COLO829 (cell line): ENCODE measurements at regions not wholly inside any gene's neighbourhood (a gene's known extent, or its start where the extent isn't known, plus 50 kb on each side); places are given as distances from the start of the nearest gene placed in this dataset.
"Not testable (repeated sequence)": the region's sequence is repeated elsewhere in the genome, so short reads cannot be mapped to it uniquely, and the experiment has no call there.

ENCODE experiments used
- DNase-seq: peaks from one replicate; pipeline ENCODE4 v3.0.0; 2012; ENCODE audit warnings: low spot score

DNA sequence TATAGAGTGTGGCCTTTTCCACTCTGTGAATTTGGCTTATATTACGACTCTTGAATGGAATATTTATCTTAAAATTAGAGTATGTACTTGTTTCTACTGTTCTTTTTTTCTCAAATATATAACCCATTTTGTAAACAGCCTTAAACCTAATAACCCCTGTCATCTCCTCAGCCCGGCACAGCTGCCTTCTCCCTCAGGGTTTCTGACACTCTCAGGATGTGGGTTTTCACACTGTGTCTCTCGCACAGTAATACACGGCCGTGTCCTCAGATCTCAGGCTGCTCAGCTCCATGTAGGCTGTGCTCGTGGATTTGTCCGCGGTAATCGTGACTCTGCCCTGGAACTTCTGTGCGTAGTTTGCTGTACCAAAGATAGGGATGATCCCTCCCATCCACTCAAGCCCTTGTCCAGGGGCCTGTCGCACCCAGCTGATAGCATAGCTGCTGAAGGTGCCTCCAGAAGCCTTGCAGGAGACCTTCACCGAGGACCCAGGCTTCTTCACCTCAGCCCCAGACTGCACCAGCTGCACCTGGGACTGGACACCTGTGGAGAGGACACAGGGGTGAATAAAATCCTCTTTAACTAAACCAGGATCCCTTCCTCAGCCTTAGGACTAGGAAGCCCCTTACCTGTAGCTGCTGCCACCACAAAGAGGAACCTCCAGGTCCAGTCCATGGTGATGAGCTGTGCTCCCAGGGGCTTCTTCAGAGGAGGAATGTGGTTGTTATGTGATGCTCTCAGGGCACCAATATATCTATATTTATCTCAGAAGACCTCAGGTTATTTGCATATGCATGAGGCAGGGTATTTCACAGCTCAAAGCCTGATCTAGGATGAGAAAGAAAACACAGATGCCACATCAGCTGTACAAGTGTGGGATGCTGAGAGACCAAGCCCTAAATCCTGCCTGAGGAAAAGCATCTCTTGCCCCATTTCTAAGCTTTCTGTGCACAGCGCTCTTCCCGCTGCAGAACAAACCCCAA lies 1188.4 kb downstream of the TMEM121 start:
- not testable (repeated sequence) for DNase-seq

DNA sequence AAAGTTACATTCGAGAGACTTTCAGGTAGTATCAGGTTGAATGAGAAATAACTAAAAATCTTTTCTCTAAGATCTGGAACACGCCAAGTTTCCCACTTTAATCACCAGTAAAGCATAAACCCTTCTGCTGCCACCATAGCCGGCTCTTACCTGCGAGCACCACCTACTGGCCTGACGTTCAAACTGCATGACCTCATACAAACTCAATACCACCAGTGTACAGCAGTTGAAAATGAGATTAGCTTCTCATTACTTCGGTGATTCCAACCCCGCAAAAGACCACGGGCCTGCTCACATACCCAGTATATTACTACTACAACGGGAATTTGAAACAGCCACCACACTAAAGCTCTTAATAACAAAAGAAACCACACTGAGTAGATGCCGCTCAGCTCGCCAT lies 1191.2 kb downstream of the TMEM121 start:
- not testable (repeated sequence) for DNase-seq

DNA sequence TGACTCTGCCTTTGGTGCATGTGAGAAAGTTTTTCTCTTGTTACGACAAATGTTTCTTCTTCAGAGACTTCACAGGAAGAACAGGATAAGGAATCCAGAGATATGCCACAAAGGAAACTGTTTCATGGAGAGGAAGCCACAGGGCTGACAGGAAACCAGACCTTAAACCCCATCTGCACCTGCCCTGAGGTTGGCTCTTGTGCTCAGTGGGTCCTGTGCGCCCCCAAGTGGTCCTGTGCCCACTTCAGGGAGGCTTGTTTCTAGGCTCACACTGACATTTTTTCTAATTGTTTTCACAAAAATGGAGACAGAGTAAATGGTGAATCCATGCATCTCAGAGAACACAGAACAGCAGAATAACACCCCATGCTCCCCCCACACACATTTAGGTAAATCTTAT lies 1193.5 kb downstream of the TMEM121 start:
- DNase-seq = not testable (repeated sequence)

DNA sequence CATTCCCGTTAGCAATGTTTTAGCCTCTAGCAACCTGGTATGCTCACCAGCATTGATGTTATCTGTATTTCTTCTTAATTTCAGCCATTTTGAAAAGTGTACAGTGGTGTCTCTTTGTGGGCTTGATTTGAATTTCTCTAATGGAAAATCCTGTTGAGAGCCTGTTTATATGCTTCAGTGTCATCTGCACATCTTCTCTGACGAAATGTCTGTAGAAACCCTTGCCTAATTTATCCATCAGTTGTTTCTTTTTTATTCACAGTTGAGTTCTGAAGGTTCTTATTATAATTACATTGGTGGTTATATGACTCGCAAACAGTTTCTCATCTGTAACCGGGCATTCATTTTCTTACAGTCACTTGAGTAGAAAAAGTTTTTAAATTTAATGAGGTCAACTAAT lies 1195.5 kb downstream of the TMEM121 start:
- DNase-seq = not testable (repeated sequence)

DNA sequence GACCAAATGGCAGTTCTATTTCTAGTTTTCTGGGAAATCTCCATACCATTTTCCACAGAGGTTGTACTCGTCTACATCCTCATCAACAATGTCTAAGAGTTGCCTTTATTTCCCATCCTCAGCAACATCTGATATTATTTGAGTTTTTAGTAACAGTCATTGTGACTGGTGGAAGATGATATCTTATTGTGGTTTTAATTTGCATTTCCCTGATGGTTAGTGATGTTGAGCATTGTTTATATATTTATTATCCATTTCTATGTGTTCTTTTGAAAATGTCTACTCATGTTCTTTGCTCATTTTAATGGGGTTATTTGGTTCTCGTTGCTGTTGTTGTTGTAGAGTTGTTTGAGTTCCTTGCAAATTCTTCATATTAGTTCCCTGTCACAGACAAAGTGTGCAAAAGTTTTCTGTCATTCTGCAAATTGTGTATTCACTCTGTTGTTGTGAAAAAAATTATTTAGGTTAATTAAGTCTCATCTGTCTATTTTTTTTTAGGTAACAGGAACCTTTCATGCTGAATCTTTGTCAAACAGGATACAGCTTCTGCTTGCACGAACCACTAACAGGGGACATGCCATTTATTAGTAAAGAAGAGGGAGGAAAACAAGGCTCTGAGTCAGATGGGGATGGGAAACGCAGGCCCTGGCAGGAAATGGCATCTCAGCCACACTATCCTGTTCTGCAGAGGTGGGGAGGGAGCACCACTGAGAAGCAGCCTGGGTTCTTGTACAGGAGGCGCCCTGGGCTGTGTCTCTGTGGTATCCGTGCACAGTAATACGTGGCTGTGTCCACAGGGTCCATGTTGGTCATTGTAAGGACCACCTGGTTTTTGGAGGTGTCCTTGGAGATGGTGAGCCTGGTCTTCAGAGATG lies 1196.7 kb downstream of the TMEM121 start:
- not testable (repeated sequence) for DNase-seq

DNA sequence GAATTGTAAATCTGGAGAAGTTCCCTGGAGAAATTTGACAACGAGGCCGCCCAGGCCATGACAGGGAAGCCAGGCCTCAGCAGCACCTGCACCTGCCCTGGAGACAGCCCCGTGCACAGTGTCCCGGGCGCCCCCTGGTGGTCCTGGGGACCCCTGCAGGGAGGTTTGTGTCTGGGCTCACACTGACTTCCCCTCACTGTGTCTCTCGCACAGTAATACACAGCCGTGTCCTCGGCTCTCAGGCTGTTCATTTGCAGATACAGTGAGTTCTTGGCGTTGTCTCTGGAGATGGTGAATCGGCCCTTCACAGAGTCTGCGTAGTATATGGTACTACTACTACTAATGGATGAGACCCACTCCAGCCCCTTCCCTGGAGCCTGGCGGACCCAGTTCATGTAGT lies 1201.6 kb downstream of the TMEM121 start:
- DNase-seq = not testable (repeated sequence)

DNA sequence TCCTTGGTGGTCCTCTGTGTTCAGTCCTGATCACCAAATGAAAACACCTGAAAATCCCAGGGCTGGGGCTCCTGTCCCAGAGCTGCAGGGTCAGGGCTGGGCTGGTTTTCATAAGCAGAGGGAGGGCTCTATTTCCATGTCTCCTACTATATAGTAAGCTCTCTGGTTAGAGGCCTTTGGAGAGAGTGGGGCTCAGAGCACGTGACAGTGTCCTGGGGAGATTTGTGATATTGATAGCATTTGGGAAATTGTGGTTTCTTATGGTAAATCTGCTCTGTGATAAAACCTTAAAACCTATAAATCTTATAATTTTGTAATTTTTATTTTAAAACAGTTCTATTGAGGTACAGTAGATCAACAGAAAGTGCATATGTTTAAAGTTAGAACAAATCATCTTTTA lies 1202.2 kb downstream of the TMEM121 start:
- no peak for DNase-seq

DNA sequence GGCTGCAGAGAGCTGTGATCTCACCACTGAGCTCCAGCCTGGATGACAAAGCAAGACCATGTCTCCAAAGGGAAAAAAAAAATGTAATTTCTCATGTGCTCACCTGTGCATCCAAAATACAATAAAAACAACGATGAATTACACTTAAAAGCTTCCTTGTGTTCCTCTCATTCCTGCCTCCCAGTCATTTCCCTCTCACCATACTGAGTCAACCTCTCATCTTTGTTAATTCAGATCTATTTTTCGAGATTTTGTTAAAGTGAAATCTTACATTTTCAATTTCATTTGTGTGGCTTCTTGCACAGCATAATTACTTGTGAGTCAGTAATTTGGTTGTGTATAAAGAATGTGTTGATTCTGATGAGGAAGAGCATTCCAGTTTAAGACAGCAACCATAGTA lies 1203.2 kb downstream of the TMEM121 start:
- no peak for DNase-seq

DNA sequence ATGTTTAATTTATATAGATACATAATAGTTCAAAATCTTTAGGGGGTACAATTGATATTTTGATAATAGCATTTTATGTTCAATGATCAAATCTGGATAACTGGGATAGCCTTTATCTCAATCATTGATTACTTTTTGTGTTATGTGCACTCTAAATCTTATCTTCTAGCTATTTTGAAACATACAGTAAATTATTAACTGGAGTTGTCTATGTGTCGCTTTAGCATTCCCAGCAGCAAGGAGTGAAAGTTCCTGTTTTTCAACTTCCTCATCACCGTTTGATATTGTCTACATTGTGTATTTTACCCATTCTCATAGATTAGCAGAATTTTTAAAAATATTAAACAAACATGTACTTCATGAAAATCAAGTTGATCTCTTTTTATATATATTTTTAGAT lies 1207.4 kb downstream of the TMEM121 start:
- DNase-seq = no peak

DNA sequence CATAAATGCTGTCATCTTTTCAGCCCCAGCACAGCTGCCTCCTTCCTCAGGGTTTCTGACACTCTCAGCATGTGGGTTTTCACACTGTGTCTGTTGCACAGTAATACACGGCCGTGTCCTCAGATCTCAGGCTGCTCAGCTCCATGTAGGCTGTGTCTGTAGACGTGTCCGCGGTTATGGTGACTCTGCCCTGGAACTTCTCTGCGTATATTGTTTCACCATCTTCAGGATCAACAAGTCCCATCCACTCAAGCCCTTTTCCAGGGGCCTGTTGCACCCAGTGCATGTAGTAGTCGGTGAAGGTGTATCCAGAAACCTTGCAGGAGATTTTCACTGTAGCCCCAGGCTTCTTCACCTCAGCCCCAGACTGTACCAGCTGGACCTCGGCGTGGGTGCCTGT lies 1210.6 kb downstream of the TMEM121 start:
- no peak for DNase-seq

DNA sequence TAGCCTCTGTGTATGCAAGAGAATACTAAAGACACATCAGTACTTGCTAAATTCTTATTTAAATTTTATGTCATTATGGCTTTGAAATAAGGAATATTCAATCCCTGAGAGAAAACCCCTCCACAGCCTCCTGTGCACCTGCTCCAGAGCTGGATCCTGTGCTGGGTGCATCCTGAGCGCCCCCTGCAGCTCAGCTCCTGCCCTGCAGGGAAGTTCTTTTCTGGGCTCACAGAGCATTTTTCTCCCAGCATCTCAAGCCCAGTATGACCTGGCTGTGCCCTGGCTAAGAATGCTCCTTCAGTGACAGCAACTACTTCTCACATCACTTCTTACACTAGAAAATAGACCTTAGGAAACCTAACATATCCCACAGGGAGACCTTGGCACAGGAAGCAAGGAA lies 1211.7 kb downstream of the TMEM121 start:
- DNase-seq = no peak

DNA sequence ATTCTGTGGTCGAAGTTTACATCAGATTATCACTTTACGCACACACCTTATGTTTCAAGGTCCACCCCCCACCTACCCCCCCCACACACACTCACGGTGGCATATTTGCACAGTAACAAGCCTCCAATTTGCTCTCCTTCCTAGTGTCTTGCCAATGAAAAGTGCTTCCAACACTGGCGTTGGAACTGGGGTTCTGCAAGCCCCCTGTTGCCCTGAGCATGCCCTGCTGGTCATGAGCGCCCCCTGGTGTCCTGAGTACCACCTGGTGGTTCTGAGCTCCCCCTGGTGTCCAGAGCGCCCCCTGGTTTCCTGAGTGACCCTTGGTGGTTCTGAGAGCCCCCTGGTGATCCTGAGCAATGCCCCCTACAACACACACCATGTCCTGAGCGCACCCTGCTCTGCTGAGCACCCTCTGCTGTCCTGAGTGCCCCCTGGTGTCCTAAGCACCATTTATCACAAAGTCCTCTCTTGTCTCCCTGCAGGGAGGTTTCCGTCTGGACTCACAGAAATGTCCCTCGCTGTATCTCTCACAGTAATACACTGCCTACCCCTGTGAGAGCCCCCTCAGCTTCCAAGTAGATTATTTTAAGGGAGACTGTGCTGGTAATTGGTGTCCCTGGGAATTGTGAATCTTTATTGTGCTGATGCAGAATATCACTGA lies 1212.3 kb downstream of the TMEM121 start:
- DNase-seq = not testable (repeated sequence)

DNA sequence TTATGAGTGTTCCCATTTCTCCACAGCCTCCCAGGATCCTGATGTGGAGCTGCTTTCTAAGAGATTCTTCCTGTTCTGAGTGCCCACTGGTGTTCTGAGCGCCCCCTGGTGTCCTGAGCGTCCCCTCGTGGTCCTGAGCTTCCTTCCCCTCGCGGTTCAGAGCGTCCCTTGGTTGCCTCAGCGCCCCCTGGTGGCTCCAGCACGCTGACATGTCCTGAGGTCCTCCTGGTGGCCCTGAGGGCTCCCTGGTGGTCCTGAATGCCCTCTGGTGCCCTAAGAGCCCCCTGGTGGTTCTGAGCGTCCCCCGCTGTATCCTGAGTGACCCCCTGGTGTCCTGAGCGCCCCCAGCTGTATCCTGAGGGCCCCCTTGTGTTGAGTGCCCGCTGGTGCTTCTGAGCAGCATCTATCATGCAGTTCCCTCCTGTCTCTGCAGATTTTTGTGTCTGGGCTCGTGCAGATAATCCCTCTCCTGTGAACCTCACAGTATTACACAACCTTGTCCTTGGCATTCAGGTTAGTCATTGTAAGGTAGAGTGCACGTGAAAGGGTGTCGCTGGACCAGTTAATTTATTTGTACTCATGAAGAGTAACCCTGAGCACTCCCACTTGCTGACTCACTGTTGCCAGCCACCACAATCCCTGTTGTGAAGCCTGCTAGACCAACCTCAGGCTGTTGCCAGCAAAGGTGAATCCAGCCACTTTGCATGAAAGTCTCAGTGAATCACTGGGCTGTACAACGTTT lies 1214.9 kb downstream of the TMEM121 start:
- not testable (repeated sequence) for DNase-seq

DNA sequence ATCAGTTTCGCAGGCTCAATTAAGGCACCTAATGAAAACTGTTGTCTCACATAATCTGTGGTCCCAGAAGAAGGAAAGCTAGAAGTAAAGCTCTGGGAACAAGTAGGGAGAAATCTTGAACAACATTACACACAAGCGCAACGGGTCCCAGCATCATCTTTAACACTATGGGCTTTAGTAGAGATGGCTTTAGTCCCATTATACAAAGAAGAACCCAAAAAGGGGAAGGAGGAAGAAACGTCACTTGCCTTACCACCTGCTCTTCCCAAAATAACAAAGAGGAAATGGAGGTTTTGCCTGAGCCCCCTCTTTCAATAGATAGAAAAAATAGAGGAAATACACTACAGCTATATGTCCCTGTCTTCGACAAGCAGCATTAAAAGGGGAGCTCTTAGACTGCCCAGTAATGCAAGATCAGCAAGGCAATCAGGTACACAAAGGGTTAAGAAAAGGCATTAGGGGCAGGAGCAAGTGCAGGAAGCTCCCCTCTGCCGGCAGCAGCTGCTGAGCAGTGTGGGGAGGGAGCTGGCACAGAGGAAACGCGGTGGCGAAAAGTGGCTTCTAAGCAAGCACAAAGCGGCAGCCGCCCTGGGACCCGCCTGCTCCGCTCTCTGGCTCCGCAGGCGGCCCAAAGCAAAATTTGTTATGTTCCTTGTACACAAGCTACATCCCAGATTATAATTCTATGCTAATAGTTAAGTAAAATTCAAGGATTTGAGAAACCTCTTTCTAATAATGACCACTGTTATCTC lies 1218.8 kb downstream of the TMEM121 start:
- DNase-seq = not testable (repeated sequence)

DNA sequence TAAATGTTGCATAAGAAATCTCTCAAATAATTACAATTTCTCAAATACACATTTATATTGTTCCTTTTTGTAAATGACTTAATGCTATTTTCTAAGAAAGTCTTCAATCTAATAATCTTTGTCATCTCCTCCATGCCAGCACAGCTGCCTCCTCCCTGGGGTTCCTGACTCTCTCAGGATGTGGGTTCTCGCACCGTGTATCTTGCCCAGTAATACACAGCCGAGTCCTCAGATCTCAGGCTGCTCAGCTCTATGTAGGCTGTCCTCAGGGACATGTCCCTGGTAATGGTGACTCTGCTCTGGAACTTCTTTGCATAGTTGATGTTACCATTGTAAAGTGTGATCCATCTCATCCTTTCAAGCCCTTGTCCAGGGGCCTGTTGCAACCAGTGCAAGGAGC lies 1223.7 kb downstream of the TMEM121 start:
- not testable (repeated sequence) for DNase-seq

DNA sequence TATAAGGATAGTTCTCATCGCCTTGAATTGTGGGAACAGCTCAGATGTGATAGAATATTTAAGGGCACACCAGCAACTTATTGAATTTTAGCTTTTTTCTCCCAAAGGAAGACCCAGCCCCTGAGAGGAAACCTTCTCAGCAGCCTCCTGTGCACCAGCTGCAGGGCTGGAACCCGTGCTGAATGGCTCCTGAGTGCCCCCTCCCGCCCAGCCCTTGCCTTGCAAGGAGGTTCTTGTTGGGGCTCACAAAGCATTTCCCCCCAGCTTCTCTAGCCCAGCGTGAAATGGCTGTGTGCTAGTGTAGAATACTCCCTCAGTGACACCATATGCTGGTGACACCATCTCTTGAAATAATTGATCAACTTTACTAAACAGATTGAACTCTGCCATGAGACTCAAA lies 1227.4 kb downstream of the TMEM121 start:
- not testable (repeated sequence) for DNase-seq

DNA sequence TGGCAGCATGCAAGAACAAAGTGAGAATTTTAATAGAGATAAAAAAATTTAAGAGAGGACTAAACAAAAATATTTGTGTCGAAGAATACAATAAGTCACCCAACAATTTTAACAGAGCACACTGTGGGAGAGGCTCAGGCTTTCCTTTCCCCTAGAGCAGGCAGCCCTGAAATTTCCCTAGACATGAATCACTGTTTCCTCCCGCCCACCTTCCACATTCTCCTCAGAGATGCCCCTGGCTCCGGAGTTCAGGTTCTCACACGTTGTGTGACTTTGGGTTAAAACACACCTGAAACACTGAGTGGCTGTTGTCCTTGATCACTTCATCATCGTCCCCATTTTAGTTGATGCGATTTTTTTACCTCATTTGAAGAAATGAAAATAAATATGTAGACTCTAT lies 1231.1 kb downstream of the TMEM121 start:
- DNase-seq = not testable (repeated sequence)

DNA sequence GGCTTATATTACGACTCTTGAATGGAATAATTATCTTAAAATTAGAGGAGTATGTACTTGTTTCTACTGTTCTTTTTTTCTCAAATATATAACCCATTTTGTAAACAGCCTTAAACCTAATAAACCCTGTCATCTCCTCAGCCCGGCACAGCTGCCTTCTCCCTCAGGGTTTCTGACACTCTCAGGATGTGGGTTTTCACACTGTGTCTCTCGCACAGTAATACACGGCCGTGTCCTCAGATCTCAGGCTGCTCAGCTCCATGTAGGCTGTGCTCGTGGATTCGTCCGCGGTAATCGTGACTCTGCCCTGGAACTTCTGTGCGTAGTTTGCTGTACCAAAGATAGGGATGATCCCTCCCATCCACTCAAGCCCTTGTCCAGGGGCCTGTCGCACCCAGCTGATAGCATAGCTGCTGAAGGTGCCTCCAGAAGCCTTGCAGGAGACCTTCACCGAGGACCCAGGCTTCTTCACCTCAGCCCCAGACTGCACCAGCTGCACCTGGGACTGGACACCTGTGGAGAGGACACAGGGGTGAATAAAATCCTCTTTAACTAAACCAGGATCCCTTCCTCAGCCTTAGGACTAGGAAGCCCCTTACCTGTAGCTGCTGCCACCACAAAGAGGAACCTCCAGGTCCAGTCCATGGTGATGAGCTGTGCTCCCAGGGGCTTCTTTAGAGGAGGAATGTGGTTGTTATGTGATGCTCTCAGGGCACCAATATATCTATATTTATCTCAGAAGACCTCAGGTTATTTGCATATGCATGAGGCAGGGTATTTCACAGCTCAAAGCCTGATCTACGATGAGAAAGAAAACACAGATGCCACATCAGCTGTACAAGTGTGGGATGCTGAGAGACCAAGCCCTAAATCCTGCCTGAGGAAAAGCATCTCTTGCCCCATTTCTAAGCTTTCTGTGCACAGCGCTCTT lies 1235.8 kb downstream of the TMEM121 start:
- not testable (repeated sequence) for DNase-seq

DNA sequence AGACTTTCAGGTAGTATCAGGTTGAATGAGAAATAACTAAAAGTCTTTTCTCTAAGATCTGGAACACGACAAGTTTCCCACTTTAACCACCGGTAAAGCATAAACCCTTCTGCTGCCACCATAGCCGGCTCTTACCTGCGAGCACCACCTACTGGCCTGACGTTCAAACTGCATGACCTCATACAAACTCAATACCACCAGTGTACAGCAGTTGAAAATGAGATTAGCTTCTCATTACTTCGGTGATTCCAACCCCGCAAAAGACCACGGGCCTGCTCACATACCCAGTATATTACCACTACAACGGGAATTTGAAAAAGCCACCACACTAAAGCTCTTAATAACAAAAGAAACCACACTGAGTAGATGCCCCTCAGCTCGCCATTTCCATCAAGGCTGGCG lies 1238.6 kb downstream of the TMEM121 start:
- DNase-seq = not testable (repeated sequence)

DNA sequence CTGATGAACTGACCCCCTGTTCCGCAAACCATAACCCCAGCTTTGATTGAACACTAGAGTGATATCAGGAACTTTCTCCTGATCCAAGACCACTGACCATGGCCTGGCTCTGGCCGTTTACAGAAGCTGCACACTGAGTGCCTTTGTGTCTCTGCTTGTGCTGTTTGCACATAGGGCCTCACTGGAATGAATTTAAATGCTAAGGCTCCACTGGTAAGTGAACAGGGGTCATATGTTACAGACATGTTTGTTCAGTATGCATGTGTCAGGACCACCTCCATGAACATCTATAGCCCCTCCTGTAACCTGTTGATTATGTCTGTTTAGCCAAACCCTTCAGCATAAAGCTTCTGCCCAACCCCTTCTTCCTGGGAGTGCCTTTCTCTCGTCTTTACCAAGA lies 1239.8 kb downstream of the TMEM121 start:
- DNase-seq = no peak
